ENCODE measurements at regions not wholly inside any gene's neighbourhood (a gene's known extent, or its start where the extent isn't known, plus 50 kb on each side); places are given as distances from the start of the nearest gene placed in this dataset.

DNA sequence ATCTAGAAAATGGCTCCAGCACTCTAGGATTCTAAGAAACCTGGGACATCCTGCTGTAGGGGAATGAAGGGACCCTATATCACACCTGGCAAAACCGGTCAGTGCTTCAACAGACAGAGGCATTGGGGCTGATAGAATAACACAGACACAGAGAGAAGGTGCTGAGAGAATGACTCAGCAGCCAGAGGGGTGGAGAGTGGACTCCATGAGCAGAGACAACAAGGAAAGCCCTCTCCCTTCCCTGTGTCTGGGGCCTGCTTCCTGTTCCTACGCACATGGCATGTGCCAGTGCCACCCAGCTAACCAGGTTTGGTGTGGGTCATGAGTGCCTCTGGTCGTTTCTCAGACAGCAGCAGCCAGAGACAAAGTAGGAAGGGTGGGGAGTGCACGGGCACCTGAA, 140.3 kb downstream of the CCT6B start:
- H3K36me3 ChIP-seq (ENCODE audit: low read depth), result no peaks in the 10 kb centered on the region
- no peaks in the 10 kb centered on the region for H3K79me2 ChIP-seq (ENCODE audit: insufficient read depth)
- WGBS, 2 experiments (ENCODE audit: low coverage in 1 of 2, low lambda C conversion rate in 2 of 2, missing lambda C conversion rate in 2 of 2), result 28 to 30% methylated on average over 4 of the region's 4 CpGs
- no peaks in the 10 kb centered on the region for H3K4me1 ChIP-seq (ENCODE audit: insufficient read depth)
- no peaks in the 10 kb centered on the region for H3F3A ChIP-seq (ENCODE audit: insufficient read depth)
- H3K9ac ChIP-seq, result no peak overlapping the region
- H3K27me3 ChIP-seq (replicated peaks; ENCODE audit: insufficient read depth), result no peaks in the 10 kb centered on the region; the same call in none of the 2 replicates
- no peaks in the 10 kb centered on the region for H4K20me1 ChIP-seq (ENCODE audit: insufficient read depth)
- H3K27ac ChIP-seq, result no peak overlapping the region
- no peaks in the 10 kb centered on the region for H3K9me3 ChIP-seq (ENCODE audit: low read depth)
- no peak for DNase-seq
- no peaks in the 10 kb centered on the region for H3K9me2 ChIP-seq (ENCODE audit: insufficient read depth)
- no peak overlapping the region for H3K4me2 ChIP-seq (ENCODE audit: unreplicated experiment)
- H2AFZ ChIP-seq, result no peak overlapping the region
- H3K4me3 ChIP-seq, result no peak overlapping the region
- TF ChIP-seq EZH2 (IDR thresholded peaks at IDR 0.05; ENCODE audit: insufficient read depth, poor library complexity, severe bottlenecking) (no peak), EZH2phosphoT487 (IDR thresholded peaks at IDR 0.05; ENCODE audit: insufficient read depth, low read depth) (no peak)
- in situ Hi-C loops (cut with MboI), result no loop called here

DNA sequence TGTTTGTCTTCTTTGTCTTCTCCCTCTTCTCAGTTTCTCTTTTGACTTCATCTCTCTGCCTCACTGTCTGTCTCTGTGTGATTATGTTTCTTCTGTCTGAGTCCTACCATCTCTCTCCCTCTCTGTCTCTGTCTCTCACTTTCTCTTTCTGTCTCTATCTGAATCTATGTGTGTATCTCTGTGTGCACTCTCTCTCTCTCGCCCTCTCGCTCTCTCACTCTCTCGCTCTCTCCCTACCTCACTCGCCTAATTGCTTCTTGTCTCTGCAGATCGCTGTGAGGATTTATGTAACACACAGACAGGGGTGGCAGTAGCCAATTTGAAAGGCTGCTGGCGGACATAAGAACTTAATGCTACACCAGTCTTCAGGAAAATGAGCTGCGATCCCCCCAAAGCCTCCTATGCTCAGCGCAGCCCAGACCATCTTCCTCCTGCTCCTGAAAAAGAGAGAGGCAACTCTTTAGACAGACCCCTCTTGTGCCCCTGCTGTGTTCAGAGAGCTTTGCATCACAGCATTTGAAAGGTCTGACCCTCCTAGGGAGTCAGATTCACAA, 140.9 kb downstream of the CCT6B start:
- Histone ChIP-seq H4K20me1 (ENCODE audit: insufficient read depth) (no peaks in the 10 kb centered on the region), H3K27me3 (replicated peaks; ENCODE audit: insufficient read depth) (no peaks in the 10 kb centered on the region; the same call in none of the 2 replicates), H3K9me2 (ENCODE audit: insufficient read depth) (no peaks in the 10 kb centered on the region), H3K9ac (no peak overlapping the region), H3K4me3 (no peak overlapping the region), H3K79me2 (ENCODE audit: insufficient read depth) (no peaks in the 10 kb centered on the region), H3K27ac (no peak overlapping the region), H3K4me2 (ENCODE audit: unreplicated experiment) (no peak overlapping the region), H3K9me3 (ENCODE audit: low read depth) (no peaks in the 10 kb centered on the region), H3K36me3 (ENCODE audit: low read depth) (no peaks in the 10 kb centered on the region), H3K4me1 (ENCODE audit: insufficient read depth) (no peaks in the 10 kb centered on the region), H3F3A (ENCODE audit: insufficient read depth) (no peaks in the 10 kb centered on the region), H2AFZ (no peak overlapping the region)
- DNase-seq, result no peak
- WGBS, 2 experiments (ENCODE audit: low coverage in 1 of 2, low lambda C conversion rate in 2 of 2, missing lambda C conversion rate in 2 of 2), result 34 to 45% methylated on average over 8 of the region's 8 CpGs
- no peak for TF ChIP-seq EZH2phosphoT487 (IDR thresholded peaks at IDR 0.05; ENCODE audit: insufficient read depth, low read depth)
- TF ChIP-seq EZH2 (IDR thresholded peaks at IDR 0.05; ENCODE audit: insufficient read depth, poor library complexity, severe bottlenecking), result no peak
- in situ Hi-C loops (cut with MboI), result no loop called here

DNA sequence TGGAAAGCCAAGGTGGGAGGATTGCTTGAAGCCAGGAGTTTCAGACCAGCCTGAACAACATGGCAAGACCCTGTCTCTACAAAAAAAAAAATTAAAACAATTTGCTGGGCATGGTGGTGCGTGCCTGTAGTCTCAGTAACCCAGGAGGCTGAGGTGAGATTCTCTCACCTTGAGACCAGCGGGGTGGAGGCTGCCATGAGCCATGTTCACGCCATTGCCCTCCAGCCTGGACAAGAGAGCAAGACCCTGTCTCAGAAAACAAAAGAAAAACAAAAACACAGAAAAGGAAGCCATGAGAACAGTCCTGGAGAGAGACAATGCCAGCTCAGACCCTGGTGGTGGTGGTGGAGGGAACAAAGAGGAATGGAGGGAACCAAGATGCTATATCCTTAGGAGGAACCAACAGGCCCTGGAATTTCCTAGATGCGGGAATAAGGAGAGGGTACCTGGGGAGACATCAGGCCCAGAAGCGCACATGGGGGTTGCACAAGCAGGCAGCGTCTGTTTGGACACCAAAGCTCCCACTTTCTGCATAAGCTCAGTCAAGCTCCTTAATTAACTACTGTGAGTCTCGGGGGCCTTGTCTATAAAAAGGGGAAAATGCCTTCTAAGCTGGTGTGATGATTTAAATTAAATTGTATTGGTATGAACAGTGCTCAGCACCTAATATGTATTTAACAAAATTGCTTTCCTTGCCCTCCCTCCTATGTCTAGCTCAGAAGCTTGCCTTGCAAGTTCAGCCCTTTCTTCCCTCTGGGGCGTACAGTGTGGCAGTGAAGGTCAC, 143.8 kb downstream of the CCT6B start:
- H3K4me2 ChIP-seq (ENCODE audit: unreplicated experiment), result no peak overlapping the region
- H3K4me3 ChIP-seq, result no peak overlapping the region
- in situ Hi-C loops (cut with MboI), result no loop called here
- TF ChIP-seq EZH2 (IDR thresholded peaks at IDR 0.05; ENCODE audit: insufficient read depth, poor library complexity, severe bottlenecking) (no peak), EZH2phosphoT487 (IDR thresholded peaks at IDR 0.05; ENCODE audit: insufficient read depth, low read depth) (no peak)
- DNase-seq, result no peak
- no peaks in the 10 kb centered on the region for H3K79me2 ChIP-seq (ENCODE audit: insufficient read depth)
- WGBS, 2 experiments (ENCODE audit: low coverage in 1 of 2, low lambda C conversion rate in 2 of 2, missing lambda C conversion rate in 2 of 2), result 48 to 55% methylated on average over 8 of the region's 8 CpGs
- no peaks in the 10 kb centered on the region for H3K9me2 ChIP-seq (ENCODE audit: insufficient read depth)
- no peak overlapping the region for H3K9ac ChIP-seq
- H3K9me3 ChIP-seq (ENCODE audit: low read depth), result no peaks in the 10 kb centered on the region
- H2AFZ ChIP-seq, result no peak overlapping the region
- H3K4me1 ChIP-seq (ENCODE audit: insufficient read depth), result no peaks in the 10 kb centered on the region
- H3K36me3 ChIP-seq (ENCODE audit: low read depth), result no peaks in the 10 kb centered on the region
- no peaks in the 10 kb centered on the region for H3F3A ChIP-seq (ENCODE audit: insufficient read depth)
- H3K27ac ChIP-seq, result no peak overlapping the region
- H4K20me1 ChIP-seq (ENCODE audit: insufficient read depth), result no peaks in the 10 kb centered on the region
- H3K27me3 ChIP-seq (replicated peaks; ENCODE audit: insufficient read depth), result no peaks in the 10 kb centered on the region; the same call in none of the 2 replicates

DNA sequence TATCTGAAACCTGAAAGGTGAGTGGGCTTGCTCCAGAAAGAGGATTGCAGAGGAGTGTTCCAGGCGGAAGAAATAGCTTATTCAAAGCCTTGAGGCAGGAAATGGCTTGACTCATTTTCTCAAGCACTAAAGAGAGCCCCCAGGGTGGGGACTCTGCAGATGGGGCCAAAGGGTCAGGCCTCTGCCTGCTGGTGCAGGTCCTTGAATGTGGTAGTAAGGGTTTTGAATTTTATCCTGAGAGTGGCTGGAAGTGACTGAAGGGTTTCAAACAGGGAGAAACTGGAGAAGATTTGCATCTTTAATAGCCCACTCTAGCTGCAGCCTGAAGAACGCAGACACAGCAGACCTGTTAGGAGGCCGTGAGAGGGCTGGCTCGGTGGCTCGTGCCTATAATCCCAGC, 144.4 kb downstream of the CCT6B start:
- no peaks in the 10 kb centered on the region for H3K79me2 ChIP-seq (ENCODE audit: insufficient read depth)
- in situ Hi-C loops (cut with MboI), result no loop called here
- TF ChIP-seq EZH2phosphoT487 (IDR thresholded peaks at IDR 0.05; ENCODE audit: insufficient read depth, low read depth) (no peak), EZH2 (IDR thresholded peaks at IDR 0.05; ENCODE audit: insufficient read depth, poor library complexity, severe bottlenecking) (no peak)

More for the DNA sequence above, 144.4 kb downstream of the CCT6B start:
- Histone ChIP-seq H2AFZ (no peak overlapping the region), H4K20me1 (ENCODE audit: insufficient read depth) (no peaks in the 10 kb centered on the region), H3K9me3 (ENCODE audit: low read depth) (no peaks in the 10 kb centered on the region), H3K9ac (no peak overlapping the region), H3K36me3 (ENCODE audit: low read depth) (no peaks in the 10 kb centered on the region), H3K4me3 (no peak overlapping the region), H3K4me1 (ENCODE audit: insufficient read depth) (no peaks in the 10 kb centered on the region), H3K4me2 (ENCODE audit: unreplicated experiment) (no peak overlapping the region), H3K9me2 (ENCODE audit: insufficient read depth) (no peaks in the 10 kb centered on the region), H3K27me3 (replicated peaks; ENCODE audit: insufficient read depth) (no peaks in the 10 kb centered on the region; the same call in none of the 2 replicates), H3F3A (ENCODE audit: insufficient read depth) (no peaks in the 10 kb centered on the region), H3K27ac (no peak overlapping the region)
- WGBS, 2 experiments (ENCODE audit: low coverage in 1 of 2, low lambda C conversion rate in 2 of 2, missing lambda C conversion rate in 2 of 2), result 23 to 25% methylated on average over 5 of the region's 5 CpGs
- DNase-seq, result no peak
